ENCODE measurements at regions not wholly inside any gene's neighbourhood (a gene's known extent, or its start where the extent isn't known, plus 50 kb on each side); places are given as distances from the start of the nearest gene placed in this dataset.
"Not testable (repeated sequence)": the region's sequence is repeated elsewhere in the genome, so short reads cannot be mapped to it uniquely, and the experiment has no call there.

DNA sequence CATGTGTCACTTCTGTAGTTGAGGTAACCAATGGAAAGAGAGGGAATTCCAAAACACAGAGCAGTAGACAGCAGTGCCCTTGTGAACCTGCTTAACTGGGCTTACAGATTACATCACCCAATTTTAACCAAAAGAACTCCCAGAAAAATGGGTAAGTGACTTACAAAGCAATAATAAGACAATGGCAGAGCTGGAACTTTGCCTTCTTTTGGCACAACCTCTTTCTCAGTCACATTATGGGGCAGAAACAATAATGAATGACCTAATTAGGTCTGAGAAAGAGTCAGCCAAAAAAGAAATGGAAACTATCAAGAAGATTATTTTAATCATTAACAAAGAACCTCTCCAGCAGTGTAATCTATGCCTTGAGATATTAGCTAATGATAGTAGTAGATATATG, 146.5 kb downstream of the SPATA31D1 start:
- Histone ChIP-seq H3K9me3 (ENCODE audit: low read length) (no peaks in the 10 kb centered on the region), H3K9me2 (ENCODE audit: insufficient read depth, low read length) (no peaks in the 10 kb centered on the region), H3K27ac (ENCODE audit: low read length) (no peak overlapping the region), H3K79me2 (replicated peaks; ENCODE audit: insufficient read depth, low read length) (no peaks in the 10 kb centered on the region), H2AFZ (ENCODE audit: low read depth, low read length) (no peak overlapping the region), H4K20me1 (ENCODE audit: insufficient read depth) (no peaks in the 10 kb centered on the region), H3K36me3 (ENCODE audit: insufficient read depth, low read length) (no peaks in the 10 kb centered on the region), H3F3A (ENCODE audit: insufficient read depth, low read length, poor library complexity, severe bottlenecking) (peaks cover 3% of the 10 kb centered on the region), H3K4me3 (ENCODE audit: low read length) (no peak overlapping the region), H3K4me2 (ENCODE audit: low read length) (no peak overlapping the region), H3K9ac (ENCODE audit: low read length) (no peak overlapping the region), H3K27me3 (ENCODE audit: insufficient read depth, low read depth, low read length) (no peaks in the 10 kb centered on the region)
- TF ChIP-seq, protein P1, sequence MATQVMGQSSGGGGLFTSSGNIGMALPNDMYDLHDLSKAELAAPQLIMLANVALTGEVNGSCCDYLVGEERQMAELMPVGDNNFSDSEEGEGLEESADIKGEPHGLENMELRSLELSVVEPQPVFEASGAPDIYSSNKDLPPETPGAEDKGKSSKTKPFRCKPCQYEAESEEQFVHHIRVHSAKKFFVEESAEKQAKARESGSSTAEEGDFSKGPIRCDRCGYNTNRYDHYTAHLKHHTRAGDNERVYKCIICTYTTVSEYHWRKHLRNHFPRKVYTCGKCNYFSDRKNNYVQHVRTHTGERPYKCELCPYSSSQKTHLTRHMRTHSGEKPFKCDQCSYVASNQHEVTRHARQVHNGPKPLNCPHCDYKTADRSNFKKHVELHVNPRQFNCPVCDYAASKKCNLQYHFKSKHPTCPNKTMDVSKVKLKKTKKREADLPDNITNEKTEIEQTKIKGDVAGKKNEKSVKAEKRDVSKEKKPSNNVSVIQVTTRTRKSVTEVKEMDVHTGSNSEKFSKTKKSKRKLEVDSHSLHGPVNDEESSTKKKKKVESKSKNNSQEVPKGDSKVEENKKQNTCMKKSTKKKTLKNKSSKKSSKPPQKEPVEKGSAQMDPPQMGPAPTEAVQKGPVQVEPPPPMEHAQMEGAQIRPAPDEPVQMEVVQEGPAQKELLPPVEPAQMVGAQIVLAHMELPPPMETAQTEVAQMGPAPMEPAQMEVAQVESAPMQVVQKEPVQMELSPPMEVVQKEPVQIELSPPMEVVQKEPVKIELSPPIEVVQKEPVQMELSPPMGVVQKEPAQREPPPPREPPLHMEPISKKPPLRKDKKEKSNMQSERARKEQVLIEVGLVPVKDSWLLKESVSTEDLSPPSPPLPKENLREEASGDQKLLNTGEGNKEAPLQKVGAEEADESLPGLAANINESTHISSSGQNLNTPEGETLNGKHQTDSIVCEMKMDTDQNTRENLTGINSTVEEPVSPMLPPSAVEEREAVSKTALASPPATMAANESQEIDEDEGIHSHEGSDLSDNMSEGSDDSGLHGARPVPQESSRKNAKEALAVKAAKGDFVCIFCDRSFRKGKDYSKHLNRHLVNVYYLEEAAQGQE (IDR thresholded peaks at IDR 0.05; ENCODE audit: borderline replicate concordance) = no peak
- TF ChIP-seq, protein P2, sequence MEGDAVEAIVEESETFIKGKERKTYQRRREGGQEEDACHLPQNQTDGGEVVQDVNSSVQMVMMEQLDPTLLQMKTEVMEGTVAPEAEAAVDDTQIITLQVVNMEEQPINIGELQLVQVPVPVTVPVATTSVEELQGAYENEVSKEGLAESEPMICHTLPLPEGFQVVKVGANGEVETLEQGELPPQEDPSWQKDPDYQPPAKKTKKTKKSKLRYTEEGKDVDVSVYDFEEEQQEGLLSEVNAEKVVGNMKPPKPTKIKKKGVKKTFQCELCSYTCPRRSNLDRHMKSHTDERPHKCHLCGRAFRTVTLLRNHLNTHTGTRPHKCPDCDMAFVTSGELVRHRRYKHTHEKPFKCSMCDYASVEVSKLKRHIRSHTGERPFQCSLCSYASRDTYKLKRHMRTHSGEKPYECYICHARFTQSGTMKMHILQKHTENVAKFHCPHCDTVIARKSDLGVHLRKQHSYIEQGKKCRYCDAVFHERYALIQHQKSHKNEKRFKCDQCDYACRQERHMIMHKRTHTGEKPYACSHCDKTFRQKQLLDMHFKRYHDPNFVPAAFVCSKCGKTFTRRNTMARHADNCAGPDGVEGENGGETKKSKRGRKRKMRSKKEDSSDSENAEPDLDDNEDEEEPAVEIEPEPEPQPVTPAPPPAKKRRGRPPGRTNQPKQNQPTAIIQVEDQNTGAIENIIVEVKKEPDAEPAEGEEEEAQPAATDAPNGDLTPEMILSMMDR (IDR thresholded peaks at IDR 0.05; ENCODE audit: poor library complexity, severe bottlenecking) = no peak
- TF ChIP-seq SMC3 (conservative IDR thresholded peaks at IDR 0.05; ENCODE audit: poor library complexity) (no peak), POLR2AphosphoS5 (IDR thresholded peaks at IDR 0.05) (no peak), EP300 (conservative IDR thresholded peaks at IDR 0.05; ENCODE audit: poor library complexity, severe bottlenecking) (no peak), EZH2 (IDR thresholded peaks at IDR 0.05; ENCODE audit: borderline replicate concordance, insufficient read depth, low read length, poor library complexity, severe bottlenecking) (no peak), RAD21 (conservative IDR thresholded peaks at IDR 0.05) (no peak), MXI1 (conservative IDR thresholded peaks at IDR 0.05; ENCODE audit: poor library complexity, severe bottlenecking) (no peak), TAF1 (IDR thresholded peaks at IDR 0.05; ENCODE audit: low read depth) (no peak)

DNA sequence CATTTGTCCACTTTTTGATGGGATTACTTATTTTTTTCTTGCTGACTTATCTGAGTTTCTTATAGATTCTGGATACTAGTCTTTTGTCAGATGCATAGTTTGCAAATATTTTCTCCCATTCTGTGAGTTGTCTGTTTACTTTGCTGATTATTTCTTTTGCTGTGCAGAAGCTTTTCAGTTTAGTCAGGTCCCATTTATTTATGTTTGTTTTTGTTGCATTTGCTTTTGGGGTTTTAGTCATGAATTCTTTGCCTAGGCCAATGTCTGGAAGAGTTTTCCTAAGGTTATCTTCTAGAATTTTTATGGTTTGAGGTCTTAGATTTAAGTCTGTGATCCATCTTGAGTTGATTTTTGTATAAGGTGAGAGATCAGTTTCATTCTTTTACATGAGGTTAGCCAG, 149.5 kb downstream of the SPATA31D1 start:
- H3K9ac ChIP-seq (ENCODE audit: low read length); H3K79me2 ChIP-seq (replicated peaks; ENCODE audit: insufficient read depth, low read length); H3K9me2 ChIP-seq (ENCODE audit: insufficient read depth, low read length); H4K20me1 ChIP-seq (ENCODE audit: insufficient read depth); H3K4me2 ChIP-seq (ENCODE audit: low read length); H2AFZ ChIP-seq (ENCODE audit: low read depth, low read length); H3K9me3 ChIP-seq (ENCODE audit: low read length); H3K27ac ChIP-seq (ENCODE audit: low read length); H3F3A ChIP-seq (ENCODE audit: insufficient read depth, low read length, poor library complexity, severe bottlenecking); H3K27me3 ChIP-seq (ENCODE audit: insufficient read depth, low read depth, low read length); H3K36me3 ChIP-seq (ENCODE audit: insufficient read depth, low read length); H3K4me3 ChIP-seq (ENCODE audit: low read length): not testable (repeated sequence)

DNA sequence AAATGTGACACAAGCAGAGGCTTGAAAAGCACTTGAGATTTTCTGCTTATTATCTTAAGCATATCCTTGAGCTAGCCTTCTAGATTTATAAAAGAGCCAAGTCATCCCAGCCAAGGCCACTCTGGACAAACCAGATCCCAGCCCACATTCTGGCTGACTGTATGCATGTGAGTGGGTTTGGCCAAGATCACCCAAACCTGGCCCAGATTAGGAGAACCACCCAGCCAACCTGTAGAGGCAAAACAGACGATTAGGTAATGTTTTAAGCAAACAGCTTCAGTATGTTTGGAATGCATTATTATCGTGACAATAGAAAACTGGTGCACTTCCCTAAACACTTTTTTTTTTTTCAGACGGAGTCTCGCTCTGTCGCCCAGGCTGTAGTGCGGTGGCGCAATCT, 151.9 kb downstream of the SPATA31D1 start:
- no peaks in the 10 kb centered on the region for H3F3A ChIP-seq (ENCODE audit: insufficient read depth, low read length, poor library complexity, severe bottlenecking)
- no peaks in the 10 kb centered on the region for H3K27me3 ChIP-seq (ENCODE audit: insufficient read depth, low read depth, low read length)
- H3K36me3 ChIP-seq (ENCODE audit: insufficient read depth, low read length) = no peaks in the 10 kb centered on the region
- H3K4me3 ChIP-seq (ENCODE audit: low read length) = no peak overlapping the region
- no peak overlapping the region for H3K27ac ChIP-seq (ENCODE audit: low read length)
- no peaks in the 10 kb centered on the region for H3K79me2 ChIP-seq (replicated peaks; ENCODE audit: insufficient read depth, low read length)
- H3K9ac ChIP-seq (ENCODE audit: low read length) = no peak overlapping the region
- H4K20me1 ChIP-seq (ENCODE audit: insufficient read depth) = no peaks in the 10 kb centered on the region
- no peak overlapping the region for H2AFZ ChIP-seq (ENCODE audit: low read depth, low read length)
- no peak overlapping the region for H3K4me2 ChIP-seq (ENCODE audit: low read length)
- TF ChIP-seq MXI1 (conservative IDR thresholded peaks at IDR 0.05; ENCODE audit: poor library complexity, severe bottlenecking) = no peak
- TF ChIP-seq EZH2 (IDR thresholded peaks at IDR 0.05; ENCODE audit: borderline replicate concordance, insufficient read depth, low read length, poor library complexity, severe bottlenecking) = no peak
- no peak for TF ChIP-seq RAD21 (conservative IDR thresholded peaks at IDR 0.05)
- no peak for TF ChIP-seq SMC3 (conservative IDR thresholded peaks at IDR 0.05; ENCODE audit: poor library complexity)
- TF ChIP-seq, protein P2 (IDR thresholded peaks at IDR 0.05; ENCODE audit: poor library complexity, severe bottlenecking) = no peak
- TF ChIP-seq TAF1 (IDR thresholded peaks at IDR 0.05; ENCODE audit: low read depth) = no peak
- no peak for TF ChIP-seq EP300 (conservative IDR thresholded peaks at IDR 0.05; ENCODE audit: poor library complexity, severe bottlenecking)
- no peak for TF ChIP-seq POLR2AphosphoS5 (IDR thresholded peaks at IDR 0.05)
- TF ChIP-seq, protein P1 (IDR thresholded peaks at IDR 0.05; ENCODE audit: borderline replicate concordance) = no peak
- no peaks in the 10 kb centered on the region for H3K9me3 ChIP-seq (ENCODE audit: low read length)
- H3K9me2 ChIP-seq (ENCODE audit: insufficient read depth, low read length) = no peaks in the 10 kb centered on the region
